NCI-H345 treated with DMSO at 0.1 percent for 48 hours (cell line): ENCODE measurements at regions not wholly inside any gene's neighbourhood (a gene's known extent, or its start where the extent isn't known, plus 50 kb on each side); places are given as distances from the start of the nearest gene placed in this dataset.
"Not testable (repeated sequence)": the region's sequence is repeated elsewhere in the genome, so short reads cannot be mapped to it uniquely, and the experiment has no call there.

Experiments used
- DNase-seq: peaks from one replicate; lab custom pipeline; 2025; ENCODE audit not compliant: unreplicated experiment; lab: John Stamatoyannopoulos, UW

DNA sequence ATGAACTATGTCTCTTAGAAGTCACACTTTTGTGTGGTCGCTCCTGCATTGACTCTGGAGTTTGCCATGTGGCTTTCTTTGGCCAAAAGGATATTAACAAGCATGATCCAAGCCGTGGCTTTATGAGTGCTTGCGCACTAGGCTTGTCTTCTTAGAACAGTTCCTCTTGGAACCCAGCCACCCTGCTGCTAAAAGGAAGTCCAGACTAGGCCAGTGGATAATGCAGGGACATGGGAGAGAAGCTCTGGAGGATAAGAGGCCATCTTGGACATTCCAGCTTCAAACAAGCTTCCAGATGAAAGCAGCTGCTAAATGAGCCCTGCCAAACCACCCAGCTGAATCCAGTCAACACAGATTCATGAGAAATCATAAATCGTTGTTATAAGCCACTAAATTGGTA, 346.4 kb downstream of the CDC5L start:
- DNase-seq, result no peak

DNA sequence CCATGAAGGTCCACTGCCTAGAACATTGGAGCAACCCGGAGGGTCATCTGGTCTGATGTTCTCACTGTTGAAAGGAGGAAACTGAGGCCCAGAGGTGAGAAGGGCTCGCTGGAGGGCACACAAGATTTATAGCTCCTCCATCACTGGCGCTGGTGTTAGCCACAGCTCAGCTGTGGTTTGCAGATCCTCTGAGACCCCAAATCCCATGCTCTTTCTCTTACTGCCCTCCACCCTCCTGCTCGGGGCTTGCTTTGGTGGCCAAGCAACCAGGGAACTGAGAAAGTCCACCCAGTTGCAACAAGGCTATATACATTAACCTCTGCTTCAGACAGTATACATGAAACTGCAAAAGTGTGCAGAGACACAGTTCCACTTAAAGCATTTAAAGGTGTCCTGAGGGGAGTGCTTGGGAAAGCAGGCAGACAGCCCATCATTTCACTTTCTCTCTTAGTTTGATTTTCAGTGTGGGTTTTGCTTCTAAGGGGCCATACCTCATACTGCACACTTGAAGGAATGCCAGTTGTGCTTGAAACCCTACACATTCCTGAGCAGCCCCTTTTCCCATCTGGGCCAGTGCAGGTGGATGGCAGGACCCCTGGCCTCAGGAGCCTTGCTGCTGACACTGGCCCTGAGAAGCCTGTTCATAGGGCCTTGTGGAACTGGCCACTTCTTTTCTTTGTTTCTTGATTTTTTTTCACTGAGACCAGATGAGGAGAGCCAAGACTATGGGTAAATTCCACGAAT, 347.6 kb downstream of the CDC5L start:
- no peak for DNase-seq

DNA sequence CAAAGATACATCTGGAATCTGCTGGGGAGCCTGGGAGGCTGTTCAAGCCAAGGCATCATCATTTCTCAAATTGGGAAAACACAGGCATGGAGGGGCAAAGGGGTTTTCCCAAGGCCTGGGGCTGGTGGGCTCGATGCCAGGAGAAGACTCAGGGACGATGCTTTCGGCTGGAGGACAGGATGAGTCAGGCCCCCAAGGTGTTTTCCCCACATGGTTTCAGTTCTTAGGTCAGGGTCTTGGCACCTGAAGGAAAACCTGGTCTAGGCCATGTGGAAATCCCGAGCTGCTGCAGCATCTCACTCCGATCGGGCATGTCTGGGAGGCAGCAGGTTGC, 348.1 kb downstream of the CDC5L start:
- DNase-seq, result no peak

DNA sequence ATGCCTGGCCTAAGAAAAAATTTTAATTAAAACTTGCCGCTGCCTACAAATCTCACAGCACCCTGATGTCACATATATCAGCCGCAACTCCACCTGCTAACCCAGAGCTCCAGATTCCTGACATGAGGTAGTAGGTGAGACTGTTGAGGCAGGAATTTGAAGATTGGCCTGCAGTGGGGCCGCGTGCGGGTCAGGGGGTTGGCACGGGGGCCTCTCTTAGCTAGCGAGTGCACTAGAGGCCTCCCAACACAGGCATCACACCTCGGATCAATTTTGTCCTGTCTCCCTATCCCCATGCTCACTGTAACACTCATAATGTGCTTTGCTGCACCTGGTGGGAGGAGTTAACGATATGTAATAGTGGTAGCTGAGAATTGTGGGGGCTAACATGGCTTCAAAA, 349.8 kb downstream of the CDC5L start:
- DNase-seq, result no peak

DNA sequence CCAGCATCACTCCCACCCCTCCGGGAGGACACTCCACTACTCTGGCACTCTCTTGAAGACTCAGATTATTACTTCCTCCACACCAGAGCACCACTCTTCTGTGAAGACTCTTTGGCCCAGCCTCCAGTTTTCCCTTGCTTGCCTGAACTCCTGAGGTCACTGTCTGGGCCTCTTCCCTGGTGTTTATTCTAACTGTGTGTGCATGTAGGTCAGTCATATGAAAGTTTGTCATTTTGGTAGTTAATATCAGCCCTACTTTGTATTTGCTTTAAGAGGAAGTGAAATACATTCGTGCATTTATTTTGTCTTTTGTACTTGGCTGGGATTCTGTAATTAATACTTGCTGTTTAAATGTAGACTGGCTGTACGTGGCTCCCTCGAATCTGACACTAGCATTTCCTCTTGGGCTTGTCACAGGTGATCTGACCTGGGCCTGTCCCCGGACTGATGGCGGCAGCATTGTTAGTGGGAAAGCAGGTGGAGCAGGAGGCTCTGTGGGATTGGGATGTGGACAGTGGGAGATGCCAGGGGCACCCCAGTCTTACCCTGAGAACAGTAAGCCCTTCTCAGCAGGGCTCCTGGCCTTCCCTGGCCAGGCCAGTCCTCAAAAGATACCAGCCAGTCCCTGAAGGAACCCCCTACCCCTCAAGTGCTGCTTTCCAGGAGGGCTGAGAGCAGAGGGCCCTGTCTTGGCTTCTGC, 350.5 kb downstream of the CDC5L start:
- no peak for DNase-seq

DNA sequence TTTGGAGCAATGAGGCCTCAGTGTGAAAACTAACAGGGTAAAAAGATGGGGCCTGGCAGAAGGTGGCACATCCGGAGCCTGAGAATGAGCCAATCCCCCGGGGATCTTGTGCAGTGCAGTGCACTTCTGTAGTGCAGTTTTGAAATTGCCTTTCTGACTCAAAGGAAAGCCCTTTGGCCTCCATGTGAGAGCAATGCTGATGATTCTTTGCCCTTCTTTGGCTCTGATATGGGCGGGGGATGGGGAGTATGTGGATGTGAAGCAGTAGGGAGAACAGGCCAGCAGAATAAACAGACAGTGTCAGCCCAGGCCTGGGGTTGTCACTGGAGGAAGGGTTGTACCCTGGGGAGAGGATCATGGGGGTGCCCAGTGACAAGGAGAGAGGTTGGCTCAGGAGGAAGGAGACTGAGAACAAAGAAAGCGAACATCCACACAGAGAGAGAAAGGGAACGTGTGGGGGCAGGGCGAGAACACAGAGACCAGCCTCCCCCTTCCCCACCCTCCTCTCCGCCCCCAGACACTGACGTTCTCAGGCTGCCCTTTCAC, 351.2 kb downstream of the CDC5L start:
- DNase-seq, result no peak

DNA sequence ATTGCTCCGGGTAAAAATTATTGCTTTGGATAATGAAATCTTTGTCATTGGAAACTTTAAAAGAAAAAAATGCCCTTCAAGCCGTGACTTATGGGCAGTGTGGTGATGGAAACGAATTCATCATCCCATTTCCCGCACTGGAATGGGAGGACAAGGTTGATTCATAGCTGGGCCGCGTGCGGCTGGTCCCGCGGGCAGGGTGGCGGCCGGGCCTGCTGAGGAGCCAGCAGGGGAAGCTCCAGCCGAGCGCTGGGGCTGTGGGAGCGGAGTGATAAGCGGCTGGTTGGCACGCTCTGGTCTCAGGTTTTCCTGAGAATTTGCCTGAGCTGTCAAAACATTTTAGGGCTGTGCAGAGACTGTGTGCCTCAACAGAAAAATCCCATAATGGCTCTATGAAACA, 351.7 kb downstream of the CDC5L start:
- no peak for DNase-seq

DNA sequence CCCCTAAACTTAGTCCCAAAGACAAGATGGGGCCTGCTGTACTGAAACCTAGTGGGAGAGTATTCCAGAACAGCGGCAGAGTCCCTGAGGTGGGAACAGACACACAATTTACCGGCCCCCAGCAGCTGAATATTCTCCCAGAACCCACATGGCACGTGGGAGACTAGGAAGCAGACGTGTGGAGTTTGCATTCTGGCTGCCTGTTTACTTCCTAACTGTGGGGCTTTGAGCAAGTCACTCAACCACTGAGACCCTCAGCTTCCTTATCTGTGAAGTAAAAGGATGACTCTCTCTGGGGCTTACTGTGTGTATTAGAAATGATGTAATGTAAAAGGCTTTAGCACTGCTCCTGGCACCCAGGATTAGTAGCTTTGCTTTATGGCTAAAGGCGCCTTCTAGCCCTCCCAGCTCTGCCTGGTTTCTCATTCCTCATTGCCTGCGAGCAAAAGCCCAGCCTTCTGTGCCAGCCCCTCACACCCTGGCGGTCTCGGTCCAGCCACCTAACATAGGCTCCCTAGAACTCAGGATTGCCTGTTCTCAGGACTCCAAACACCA, 353.1 kb downstream of the CDC5L start:
- DNase-seq, result no peak

DNA sequence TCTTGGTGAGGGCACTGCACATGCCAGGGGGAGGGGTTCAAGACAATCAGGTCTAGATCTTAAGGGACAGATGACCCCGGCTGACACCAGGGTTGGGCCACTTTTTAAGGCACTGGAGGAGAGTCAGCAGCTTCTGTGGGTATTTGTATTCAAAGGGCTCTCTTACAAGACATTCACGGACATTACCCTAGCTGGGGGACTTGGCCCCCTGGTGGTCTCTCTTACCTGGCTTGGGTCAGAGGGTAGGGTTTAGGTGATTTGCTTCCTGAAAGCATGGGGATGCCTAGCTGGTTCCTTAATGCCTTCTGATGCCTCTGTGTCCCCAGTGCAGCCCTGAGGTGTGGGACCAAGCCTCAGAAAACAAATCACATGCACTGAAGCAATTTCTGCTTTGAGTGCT, 354.7 kb downstream of the CDC5L start:
- no peak for DNase-seq

DNA sequence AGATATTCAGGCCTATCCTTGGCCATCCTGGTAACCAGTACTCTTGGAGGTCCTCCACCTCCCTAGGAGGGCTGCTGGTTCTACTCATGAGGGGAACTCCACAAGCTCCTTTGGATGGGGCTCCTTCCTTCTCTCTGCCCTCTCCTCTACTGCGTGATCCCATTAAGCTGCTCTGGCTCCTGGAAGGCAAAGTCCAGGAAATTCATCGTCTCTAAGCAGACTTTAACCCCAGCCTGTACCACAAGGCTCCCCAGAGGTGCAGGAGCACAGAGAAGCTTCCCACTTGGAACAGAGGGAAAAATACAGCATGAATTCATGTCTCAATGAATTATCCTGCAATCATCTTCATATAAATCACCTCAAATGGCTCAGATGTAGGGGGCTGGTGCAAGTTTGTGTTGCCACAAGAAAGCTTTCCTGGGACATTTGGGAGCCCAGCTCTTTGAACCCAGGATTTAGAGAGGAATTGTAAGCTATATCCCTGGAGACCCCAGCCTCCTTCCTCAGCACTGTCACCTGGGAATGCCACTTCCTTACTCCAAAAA, 355.4 kb downstream of the CDC5L start:
- no peak for DNase-seq

DNA sequence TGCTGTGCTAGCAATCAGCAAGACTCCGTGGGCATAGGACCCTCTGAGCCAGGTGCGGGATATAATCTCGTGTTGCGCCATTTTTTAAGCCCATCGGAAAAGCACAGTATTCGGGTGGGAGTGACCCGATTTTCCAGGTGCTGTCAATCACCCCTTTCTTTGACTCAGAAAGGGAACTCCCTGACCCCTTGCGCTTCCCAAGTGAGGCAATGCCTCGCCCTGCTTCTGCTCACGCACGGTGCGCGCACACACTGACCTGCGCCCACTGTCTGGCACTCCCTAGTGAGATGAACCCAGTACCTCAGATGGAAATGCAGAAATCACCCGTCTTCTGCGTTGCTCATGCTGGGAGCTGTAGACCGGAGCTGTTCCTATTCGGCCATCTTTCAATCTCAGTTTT, 372.6 kb downstream of the CDC5L start:
- not testable (repeated sequence) for DNase-seq

DNA sequence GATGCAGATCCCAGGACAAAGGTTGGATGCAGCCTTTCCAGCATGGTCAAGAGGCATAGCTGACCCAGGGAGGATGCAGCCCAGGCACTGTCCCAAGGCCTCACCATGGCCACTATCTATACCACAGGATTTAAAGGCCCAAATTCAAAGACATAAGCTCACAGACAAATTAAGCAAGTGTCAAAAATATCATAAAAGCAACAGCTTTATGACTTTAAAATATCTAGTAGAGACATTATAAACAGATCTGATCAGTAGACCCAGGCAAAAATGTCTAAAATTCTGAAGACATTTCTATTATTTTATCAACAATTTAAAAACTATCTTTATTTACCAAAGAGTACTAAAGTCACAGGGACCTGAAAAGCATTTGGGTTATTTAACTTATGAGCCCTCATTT, 373.5 kb downstream of the CDC5L start:
- no peak for DNase-seq

DNA sequence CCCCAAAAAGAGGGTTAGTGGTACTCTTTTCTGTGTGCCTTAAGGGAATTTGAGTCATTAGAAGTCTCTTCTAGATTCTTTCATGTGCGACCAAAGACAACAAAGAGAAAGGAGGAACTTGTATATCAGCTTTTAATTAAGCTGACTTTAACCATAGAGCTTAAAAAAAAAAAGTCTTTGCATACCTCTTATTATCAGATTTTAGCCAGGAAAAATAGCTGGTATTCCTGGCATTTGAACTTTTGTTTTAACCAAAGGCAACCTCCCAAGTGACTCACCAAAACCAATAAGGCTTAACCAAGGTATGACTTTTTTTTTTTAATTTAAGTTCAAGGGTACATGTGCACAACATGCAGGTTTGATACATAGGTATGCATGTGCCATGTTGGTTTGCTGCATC, 375.0 kb downstream of the CDC5L start:
- DNase-seq, result no peak

DNA sequence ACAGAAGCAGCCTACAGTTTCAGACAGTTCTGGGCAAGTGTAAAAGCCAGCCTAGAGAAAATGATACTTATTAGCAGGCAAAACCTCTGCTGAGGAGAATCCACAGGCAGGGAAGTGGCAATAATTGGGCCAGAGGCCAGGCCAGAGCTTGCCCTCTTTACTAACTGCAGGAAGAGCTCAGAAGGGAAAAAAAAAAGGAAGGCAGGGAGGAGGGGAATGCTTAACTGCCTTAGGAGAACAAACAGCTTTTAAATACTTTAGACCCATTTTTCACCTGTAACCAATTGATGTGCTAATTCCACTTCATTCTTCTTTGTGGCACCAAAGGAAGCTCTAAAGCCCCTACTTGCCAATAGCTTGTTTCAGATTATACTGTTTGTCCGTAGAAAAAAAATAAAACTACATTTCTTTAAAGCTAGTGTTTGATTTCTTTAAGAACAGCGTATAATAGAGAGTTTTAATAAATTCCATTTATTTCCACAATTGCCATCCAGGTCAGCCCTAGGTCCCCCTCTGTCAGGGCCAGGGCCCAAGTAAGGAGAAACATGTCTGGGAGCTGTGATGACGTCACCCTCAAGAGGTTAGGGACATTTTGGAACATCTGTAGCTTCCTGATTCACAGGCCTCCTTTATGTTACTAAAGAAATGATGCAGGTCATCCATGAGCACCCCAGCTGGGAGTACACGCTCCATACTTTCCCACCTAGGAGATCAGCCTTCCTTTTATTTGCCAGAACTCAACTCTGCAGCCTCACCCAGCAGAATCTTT, 384.3 kb downstream of the CDC5L start:
- no peak for DNase-seq

DNA sequence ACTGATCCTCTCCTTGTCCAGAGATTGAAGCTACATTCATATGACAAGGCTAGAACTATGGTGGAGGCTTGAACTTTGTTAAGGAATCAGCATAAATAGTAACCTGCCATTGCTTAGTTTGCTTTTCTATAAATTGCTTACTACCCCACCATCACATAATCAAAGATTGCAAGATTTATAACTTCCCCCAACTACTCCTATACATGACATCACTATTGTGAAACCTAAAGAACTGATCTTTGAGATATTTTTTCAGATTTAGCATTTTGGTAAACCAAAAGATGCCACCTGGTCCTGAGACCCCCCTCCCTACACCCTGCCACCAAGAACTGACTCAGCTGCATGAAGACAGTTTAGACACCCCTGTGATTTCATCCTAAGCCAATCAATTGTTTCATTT, 385.3 kb downstream of the CDC5L start:
- no peak for DNase-seq

DNA sequence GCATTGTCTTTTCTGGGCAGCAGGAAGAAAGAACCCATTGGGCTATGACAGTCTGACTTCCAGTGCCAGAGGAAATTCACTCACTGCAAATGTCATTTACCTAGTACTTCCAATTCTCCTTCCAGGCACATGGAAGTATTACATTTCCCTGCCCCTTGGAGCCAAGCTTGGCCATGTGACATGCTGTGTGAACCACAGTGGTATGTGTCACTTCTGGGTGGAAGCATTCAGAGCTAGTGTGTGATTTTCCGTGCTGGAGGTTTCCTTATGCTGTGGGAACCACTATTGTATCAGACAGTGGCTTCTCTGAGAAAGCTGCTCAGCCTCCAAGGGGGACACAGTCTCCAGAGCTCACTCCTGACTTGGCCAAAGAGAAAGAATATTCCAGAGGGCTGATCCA, 387.6 kb downstream of the CDC5L start:
- DNase-seq, result no peak

DNA sequence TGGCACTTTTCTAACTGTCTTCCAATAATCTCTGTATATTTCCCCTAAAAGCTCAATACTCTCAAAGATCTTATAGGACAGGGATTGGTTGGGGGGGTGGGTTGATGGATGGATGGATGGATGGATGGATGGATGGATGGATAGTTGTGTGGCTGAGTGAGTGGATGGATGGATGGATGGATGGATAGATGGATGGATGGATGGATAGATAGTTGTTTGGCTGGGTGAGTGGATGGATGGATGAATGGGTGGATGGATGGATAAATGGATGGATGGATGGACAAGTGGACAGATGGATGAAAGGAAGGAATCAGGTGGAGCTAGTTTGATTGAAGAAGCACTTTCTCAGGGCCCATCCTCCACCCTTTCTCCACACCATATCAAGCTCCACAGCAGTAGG, 388.8 kb downstream of the CDC5L start:
- no peak for DNase-seq

DNA sequence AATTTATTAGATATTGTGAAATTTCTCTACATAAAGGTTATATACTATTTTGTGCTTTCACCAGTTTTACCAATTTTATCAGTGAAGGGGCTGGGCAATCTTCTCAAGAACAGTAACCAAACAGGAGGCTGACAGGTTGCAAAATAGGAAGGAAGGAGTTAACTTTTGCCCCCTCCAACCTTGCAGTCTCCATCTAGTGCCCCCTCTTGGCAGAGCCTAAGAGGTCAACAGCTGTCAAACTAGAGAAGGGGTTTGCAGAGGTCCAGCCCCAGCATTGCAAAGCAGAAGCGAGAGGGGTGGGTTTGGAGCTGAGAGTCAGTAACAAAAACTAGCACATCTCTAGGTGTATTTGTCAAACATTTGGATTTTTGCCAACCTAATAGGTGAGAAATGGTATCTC, 391.0 kb downstream of the CDC5L start:
- no peak for DNase-seq
